Gastroesophageal sphincter (tissue), 4 donors: ENCODE measurements at regions not wholly inside any gene's neighbourhood (a gene's known extent, or its start where the extent isn't known, plus 50 kb on each side); places are given as distances from the start of the nearest gene placed in this dataset.
A peak's percentile ranks its signal among the peaks of the same experiment; 100 is the strongest.

Experiments used
- ATAC-seq: fragments of 150-250 bp; one replicate; pipeline ENCODE4 v1.9.1; 2016; ENCODE audit warnings: mild to moderate bottlenecking, moderate library complexity
- H3K27ac ChIP-seq, 4 donors: fragments of 200-600 bp; sonication (generic) in 3 of 4; 1 replicate in 3 of 4; 2 replicates in 1 of 4; pipeline ENCODE4 v1.5.1; 2016 to 2019
- H3K27me3 ChIP-seq: fragments of 200-600 bp; sonication (generic); one replicate; pipeline ENCODE4 v1.5.1; 2019
- H3K36me3 ChIP-seq, 2 donors: fragments of 200-600 bp; sonication (generic); one replicate each; pipeline ENCODE4 v1.5.1; 2019; ENCODE audit warnings: control low read depth in 1 of 2
- H3K4me1 ChIP-seq, 3 donors: fragments of 200-600 bp; sonication (generic); 1 replicate in 2 of 3; 2 replicates in 1 of 3; pipeline ENCODE4 v1.5.1; 2016 to 2019; ENCODE audit warnings: control low read depth in 2 of 3
- H3K4me3 ChIP-seq, 2 donors: fragments of 200-600 bp; sonication (generic); one replicate each; pipeline ENCODE4 v1.5.1; 2019; ENCODE audit warnings: mild to moderate bottlenecking in 1 of 2, moderate library complexity in 1 of 2
- H3K9me3 ChIP-seq, 3 donors: fragments of 200-600 bp; sonication (generic); one replicate each; pipeline ENCODE4 v1.5.1; 2017 to 2019; ENCODE audit warnings: control low read depth in 2 of 3
- CTCF ChIP-seq, 4 experiments: fragments of 200-600 bp in 2 of 4; fragments of 450-650 bp in 2 of 4; sonication (generic) in 1 of 4; IDR thresholded peaks; one replicate each; pipeline ENCODE4 v1.5.1; 2017 to 2019; ENCODE audit warnings: antibody characterized with exemption in 4 of 4, mild to moderate bottlenecking in 2 of 4, moderate library complexity in 2 of 4
- EP300 ChIP-seq: sonication (generic); formaldehyde crosslinking; IDR thresholded peaks from one replicate; pipeline ENCODE4 v1.6.1; 2017; ENCODE audit warnings: antibody characterized with exemption, mild to moderate bottlenecking
- POLR2A ChIP-seq, 2 donors: fragments of 450-650 bp; IDR thresholded peaks; one replicate each; pipeline ENCODE4 v1.6.1; 2017; ENCODE audit warnings: antibody characterized with exemption in 2 of 2, mild to moderate bottlenecking in 2 of 2, moderate library complexity in 1 of 2
- POLR2AphosphoS5 ChIP-seq: sonication (generic); formaldehyde crosslinking; IDR thresholded peaks from one replicate; pipeline ENCODE4 v1.6.1; 2017; ENCODE audit warnings: antibody characterized with exemption
- WGBS, 2 donors: methylation state at CpG; one replicate each; pipeline ENCODE4 v1.1.5; 2018; ENCODE audit warnings: low coverage in 1 of 2; 5-methylcytosine and 5-hydroxymethylcytosine counted together

DNA sequence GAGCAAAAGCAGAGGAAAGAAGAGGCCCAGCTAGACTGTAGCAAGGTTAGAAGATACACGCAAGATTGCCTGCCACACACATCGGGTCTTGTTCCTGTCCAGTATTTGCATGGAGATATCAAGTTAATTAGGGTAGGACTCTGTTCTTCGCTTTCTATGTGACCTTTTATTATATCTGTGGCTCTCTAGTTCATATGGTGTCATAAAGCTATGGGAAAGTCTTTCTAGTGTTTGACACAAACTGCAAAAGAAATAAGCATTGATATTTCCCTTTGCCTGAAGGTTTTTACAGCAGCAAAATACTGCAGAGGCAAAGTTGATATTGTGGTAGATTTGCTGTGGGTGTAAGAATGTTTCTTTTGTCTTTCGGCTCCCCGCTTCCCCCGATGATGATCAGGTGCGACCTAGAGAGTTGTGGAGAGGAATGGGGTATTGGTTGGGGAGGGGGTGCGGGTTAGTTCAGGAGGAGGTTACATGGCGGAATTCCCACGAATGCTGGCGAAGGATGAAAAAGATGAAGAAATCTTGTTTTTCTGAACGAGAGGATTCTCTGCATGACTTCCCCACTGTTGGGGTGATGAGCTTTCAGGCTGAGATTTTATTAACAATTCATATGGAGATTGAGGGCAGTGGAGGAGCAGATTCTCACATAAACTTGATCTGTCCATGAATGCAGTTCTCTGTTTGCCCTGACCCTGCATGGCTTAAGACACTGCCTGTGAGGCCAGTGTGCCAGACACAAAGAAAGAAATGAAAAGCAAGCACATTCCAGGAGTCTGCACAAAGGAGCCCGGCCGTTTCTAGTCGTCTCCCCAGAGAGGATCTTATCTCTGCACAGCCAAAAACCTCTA, 550.2 kb downstream of the USP25 start:
- 40 to 54% methylated on average over 6 to 15 of the region's 15 CpGs for WGBS, 2 donors
- no peaks in the 10 kb centered on the region for H3K9me3 ChIP-seq
- peak overlapping the region; percentile 14 to 72 (median 64) for H3K27ac ChIP-seq
- H3K4me1 ChIP-seq, result no peaks in the 10 kb centered on the region
- no peaks in the 10 kb centered on the region for H3K27me3 ChIP-seq
- H3K4me3 ChIP-seq, result peak overlapping the region; percentile 14 to 34
- no peak for TF ChIP-seq EP300
- TF ChIP-seq CTCF (IDR thresholded peaks at IDR 0.05), result no peak
- TF ChIP-seq POLR2AphosphoS5, result no peak
- no peak for TF ChIP-seq POLR2A (IDR thresholded peaks at IDR 0.05)
- peak; percentile 72 for ATAC-seq
- no peaks in the 10 kb centered on the region for H3K36me3 ChIP-seq

GRCh38 chr21:16280686-16281091, 550.9 kb downstream of the USP25 start:
- no peaks in the 10 kb centered on the region for H3K36me3 ChIP-seq
- H3K9me3 ChIP-seq, result no peaks in the 10 kb centered on the region
- no peak for ATAC-seq
- TF ChIP-seq EP300, result no peak
- no peak for TF ChIP-seq POLR2A (IDR thresholded peaks at IDR 0.05)
- TF ChIP-seq CTCF (IDR thresholded peaks at IDR 0.05), result no peak
- TF ChIP-seq POLR2AphosphoS5, result no peak
- no peaks in the 10 kb centered on the region for H3K27me3 ChIP-seq
- H3K27ac ChIP-seq, result peak overlapping the region in 3 of 4 donors; percentile 43 to 72 (median 57)
- peak overlapping the region; percentile 7 to 34 for H3K4me3 ChIP-seq
- 38 to 40% methylated on average over 2 of the region's 2 CpGs for WGBS, 2 donors
- H3K4me1 ChIP-seq, result peaks cover 0 to 3% (median 0%) of the 10 kb centered on the region in 3 donors

- H3K4me1 ChIP-seq, result peaks cover 0 to 18% (median 0%) of the 10 kb centered on the region in 3 donors
- H3K9me3 ChIP-seq, result no peaks in the 10 kb centered on the region
- no peaks in the 10 kb centered on the region for H3K27me3 ChIP-seq
- TF ChIP-seq POLR2A (IDR thresholded peaks at IDR 0.05) (no peak), POLR2AphosphoS5 (no peak), CTCF (IDR thresholded peaks at IDR 0.05) (no peak), EP300 (no peak)
- H3K27ac ChIP-seq, result peak overlapping the region in 1 of 4 donors; percentile 72
- 71 to 100% methylated on average over 2 of the region's 2 CpGs for whole genome bisulfite sequencing, 2 donors
- no peak overlapping the region for H3K4me3 ChIP-seq
- no peaks in the 10 kb centered on the region for H3K36me3 ChIP-seq
- no peak for ATAC-seq
Observed at GRCh38 chr21:16283516-16283915, 553.7 kb downstream of the USP25 start.

DNA sequence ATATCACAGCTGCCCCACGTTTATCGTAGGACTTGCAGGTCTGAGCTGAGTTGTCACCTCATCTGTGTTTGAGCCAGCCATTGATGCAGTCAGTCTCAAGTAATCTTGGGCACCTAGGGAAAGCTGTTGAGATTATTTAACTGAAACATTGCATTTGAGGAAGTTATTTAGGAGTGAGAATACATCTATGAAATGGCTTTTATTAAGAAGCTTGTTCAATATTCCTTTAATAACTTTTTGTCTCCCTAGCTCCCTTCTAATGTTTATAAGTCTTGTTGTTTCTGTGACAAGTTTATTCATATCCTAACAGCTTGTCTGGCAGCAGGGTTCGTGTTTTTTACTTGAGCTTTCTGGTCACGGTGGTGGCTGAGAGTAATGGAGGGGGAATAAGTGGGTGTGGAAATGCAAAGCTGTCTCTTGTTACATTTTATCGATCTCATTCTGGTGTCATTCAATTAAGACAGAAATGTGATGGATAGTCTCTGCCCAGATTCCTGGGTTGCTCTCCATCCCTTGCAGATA, 555.9 kb downstream of the USP25 start:
- H3K27me3 ChIP-seq, result no peaks in the 10 kb centered on the region
- H3K4me3 ChIP-seq, result no peak overlapping the region
- TF ChIP-seq EP300, result no peak
- no peak for TF ChIP-seq CTCF (IDR thresholded peaks at IDR 0.05)
- no peak for TF ChIP-seq POLR2A (IDR thresholded peaks at IDR 0.05)
- no peak for TF ChIP-seq POLR2AphosphoS5
- peaks cover 0 to 18% (median 0%) of the 10 kb centered on the region in 3 donors for H3K4me1 ChIP-seq
- no peaks in the 10 kb centered on the region for H3K36me3 ChIP-seq
- WGBS, 2 donors, result 31 to 36% methylated on average over 5 of the region's 5 CpGs
- no peaks in the 10 kb centered on the region for H3K9me3 ChIP-seq
- H3K27ac ChIP-seq, result no peak overlapping the region
- no peak for ATAC-seq

DNA sequence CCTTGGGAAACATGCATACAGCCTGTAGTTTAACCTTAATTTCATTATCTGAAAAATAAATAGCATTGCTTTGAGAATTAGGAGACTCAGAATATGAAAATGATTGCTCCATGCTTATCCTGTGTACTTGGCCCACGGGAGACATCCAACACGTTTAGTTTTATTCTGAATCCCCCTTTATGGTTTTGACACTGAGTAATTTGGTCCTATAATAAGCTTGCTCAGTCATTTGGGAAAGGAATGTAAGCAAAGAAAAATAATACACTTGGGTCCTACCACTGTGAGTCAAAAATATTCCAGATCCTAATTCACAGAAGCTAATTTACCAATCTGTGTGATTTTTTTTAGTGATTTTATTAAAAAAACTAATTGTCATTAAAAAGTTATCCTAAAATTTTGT, 557.3 kb downstream of the USP25 start:
- Histone ChIP-seq H3K36me3 (no peaks in the 10 kb centered on the region), H3K4me1 (peaks cover 0 to 18% (median 0%) of the 10 kb centered on the region in 3 donors), H3K4me3 (no peak overlapping the region), H3K27ac (no peak overlapping the region), H3K27me3 (no peaks in the 10 kb centered on the region), H3K9me3 (no peaks in the 10 kb centered on the region)
- 0% methylated on average over 2 of the region's 2 CpGs for WGBS, 2 donors
- ATAC-seq, result no peak
- TF ChIP-seq CTCF (IDR thresholded peaks at IDR 0.05) (no peak), POLR2AphosphoS5 (no peak)
